ENCODE measurements at regions not wholly inside any gene's neighbourhood (a gene's known extent, or its start where the extent isn't known, plus 50 kb on each side); places are given as distances from the start of the nearest gene placed in this dataset.
"Not testable (repeated sequence)": the region's sequence is repeated elsewhere in the genome, so short reads cannot be mapped to it uniquely, and the experiment has no call there.

DNA sequence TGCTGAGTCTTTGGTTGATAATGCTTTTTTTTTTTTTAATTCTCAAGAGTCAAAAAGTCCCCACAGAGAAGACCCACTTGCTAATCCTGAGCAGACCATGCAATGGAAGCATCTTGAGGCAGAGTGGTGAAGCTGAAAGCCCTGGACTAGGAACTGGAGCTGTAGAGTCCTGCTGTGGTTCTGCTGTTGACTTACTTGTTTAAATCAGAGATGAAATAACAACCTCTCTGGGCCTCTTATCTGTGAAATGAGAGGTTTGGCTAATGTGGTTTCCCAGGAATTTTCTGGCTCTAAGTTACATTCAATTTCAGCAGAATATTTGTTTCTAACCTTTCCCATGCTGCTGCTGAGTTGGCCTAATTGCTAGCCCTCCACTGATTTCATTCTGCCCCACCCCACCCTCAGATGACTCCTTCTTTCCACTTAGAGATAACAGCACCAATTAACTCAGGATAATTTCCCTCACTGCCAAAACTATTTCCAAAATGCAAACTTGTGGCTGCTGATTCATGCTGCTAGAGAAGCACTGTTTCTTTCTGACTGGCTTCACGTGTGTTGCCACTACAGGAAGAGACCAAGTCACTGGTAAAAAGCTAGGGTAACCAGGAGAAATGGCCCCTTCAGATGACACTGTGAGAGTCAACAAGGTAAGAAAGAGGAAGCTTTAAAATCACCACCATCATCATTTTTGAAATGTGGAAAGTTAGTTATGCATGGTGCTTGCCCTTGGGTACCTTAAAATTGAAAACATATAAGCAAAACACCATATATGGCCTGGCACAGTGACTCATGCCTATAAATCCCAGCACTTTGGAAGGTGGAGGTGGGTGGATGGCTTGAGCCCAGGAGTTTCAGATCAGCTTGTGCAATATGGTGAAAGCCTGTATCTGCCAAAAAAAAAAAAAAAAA lies 326.4 kb downstream of the DCHS2 start:
- H3K36me3 ChIP-seq (ENCODE audit: low read depth, missing control alignments) = no peaks in the 10 kb centered on the region
- no peaks in the 10 kb centered on the region for H3K27me3 ChIP-seq
- DNase-seq = peak; percentile 19
- no peak for TF ChIP-seq CTCF (IDR thresholded peaks at IDR 0.05)
- no peak for TF ChIP-seq POLR2A (IDR thresholded peaks at IDR 0.05)
- peaks cover 4% of the 10 kb centered on the region for H3K4me1 ChIP-seq
- H3K27ac ChIP-seq = no peak overlapping the region
- H3K4me3 ChIP-seq = no peak overlapping the region
- H3K9me3 ChIP-seq = no peaks in the 10 kb centered on the region
- intact Hi-C loops (cut with DNase I; ENCODE audit: low total_unique reads) = no loop called here
- WGBS, 2 donors = 43 to 58% methylated on average over 1 of the region's 1 CpG

DNA sequence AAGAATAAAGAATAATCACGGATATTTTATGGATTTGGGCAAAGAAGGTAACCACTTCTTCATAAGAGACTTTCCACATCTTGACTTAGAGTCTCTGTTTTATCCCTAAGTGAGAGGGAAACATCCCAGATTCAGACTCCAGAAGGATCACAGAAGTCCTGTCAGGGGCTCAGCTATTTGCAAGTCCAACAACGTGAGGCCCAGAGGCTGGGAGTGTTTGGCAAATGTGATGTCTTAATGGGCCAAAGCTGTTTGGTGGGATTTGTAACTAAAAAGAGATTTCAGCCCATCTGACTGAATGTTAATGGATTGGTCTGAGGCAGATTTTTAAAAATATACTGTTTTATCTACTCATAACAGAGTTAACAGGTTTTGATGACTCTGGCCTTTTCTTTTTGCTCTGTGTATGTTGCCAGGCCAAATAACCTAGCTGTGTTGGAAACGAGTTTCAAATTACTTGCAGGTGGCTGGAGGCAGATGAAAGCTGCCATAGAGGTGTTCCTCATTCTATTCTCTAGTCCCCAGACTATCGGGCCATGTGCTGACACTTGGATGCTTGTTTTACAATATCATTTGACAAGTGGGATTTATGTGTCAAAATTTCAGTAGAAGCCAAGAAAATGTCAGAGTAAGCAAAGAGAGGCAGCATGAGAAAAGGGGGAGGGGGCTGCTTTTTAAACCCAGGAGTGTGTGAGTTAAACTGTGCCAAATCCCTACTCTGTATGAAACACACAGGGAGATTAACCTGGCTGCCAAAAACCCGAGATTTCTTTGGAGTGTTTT lies 330.9 kb downstream of the DCHS2 start:
- Histone ChIP-seq H3K27me3 (no peaks in the 10 kb centered on the region), H3K9me3 (no peaks in the 10 kb centered on the region), H3K27ac (no peak overlapping the region), H3K36me3 (ENCODE audit: low read depth, missing control alignments) (no peaks in the 10 kb centered on the region), H3K4me3 (no peak overlapping the region), H3K4me1 (peaks cover 4% of the 10 kb centered on the region)
- intact Hi-C loops (cut with DNase I; ENCODE audit: low total_unique reads) = no loop called here
- no peak for DNase-seq
- TF ChIP-seq CTCF (IDR thresholded peaks at IDR 0.05) (no peak), POLR2A (IDR thresholded peaks at IDR 0.05) (no peak)
- WGBS, 2 donors = 44 to 46% methylated on average over 5 of the region's 5 CpGs

DNA sequence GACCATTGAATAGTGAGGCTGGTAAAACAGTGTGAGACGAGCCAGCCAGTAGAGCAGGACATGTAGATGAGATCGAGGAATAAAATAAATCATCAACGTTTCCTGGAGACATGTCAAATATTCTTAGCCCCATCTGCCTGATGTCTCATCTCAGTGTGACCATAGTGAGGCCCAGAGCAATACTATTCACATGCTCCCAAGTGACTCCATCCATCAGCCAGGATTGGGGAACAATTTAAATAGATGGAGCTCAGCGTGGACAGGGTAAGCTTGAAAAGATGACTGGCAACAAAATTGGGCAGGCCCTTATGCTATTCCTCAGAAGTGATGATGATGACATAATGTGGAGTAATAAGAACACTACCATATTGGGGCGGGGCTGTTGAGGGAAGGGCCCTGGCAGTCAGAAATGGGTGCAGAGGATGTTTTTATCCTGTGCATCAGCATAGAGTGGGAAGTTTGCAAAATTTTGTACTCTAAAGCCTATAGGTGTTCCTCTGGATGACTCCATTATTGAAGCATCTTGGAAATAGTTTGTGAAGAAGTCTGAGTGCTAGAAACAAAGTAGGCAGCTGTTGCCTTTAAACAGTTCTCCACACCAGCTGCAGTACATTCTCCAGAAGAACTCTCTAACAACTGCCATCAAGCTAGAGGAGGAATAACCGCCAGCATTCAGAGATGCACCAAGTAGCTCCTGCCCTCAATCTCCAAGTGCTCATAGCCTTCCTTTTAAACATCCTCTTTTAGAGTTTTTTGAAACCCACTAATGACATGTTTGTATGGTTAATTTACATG lies 333.0 kb downstream of the DCHS2 start:
- Histone ChIP-seq H3K4me3 (no peak overlapping the region), H3K36me3 (ENCODE audit: low read depth, missing control alignments) (no peaks in the 10 kb centered on the region), H3K27me3 (no peaks in the 10 kb centered on the region), H3K4me1 (peaks cover 4% of the 10 kb centered on the region), H3K9me3 (no peaks in the 10 kb centered on the region), H3K27ac (no peak overlapping the region)
- no peak for DNase-seq
- WGBS, 2 donors = 74 to 75% methylated on average over 6 of the region's 6 CpGs
- TF ChIP-seq CTCF (IDR thresholded peaks at IDR 0.05) = no peak
- no peak for TF ChIP-seq POLR2A (IDR thresholded peaks at IDR 0.05)
- intact Hi-C loops (cut with DNase I; ENCODE audit: low total_unique reads) = no loop called here

GRCh38 chr4:154152546-154152945 lies 339.1 kb downstream of the DCHS2 start:
- TF ChIP-seq POLR2A (IDR thresholded peaks at IDR 0.05) (no peak), CTCF (IDR thresholded peaks at IDR 0.05) (no peak)
- Histone ChIP-seq H3K4me3 (no peak overlapping the region), H3K9me3 (no peaks in the 10 kb centered on the region), H3K27me3 (no peaks in the 10 kb centered on the region), H3K4me1 (no peaks in the 10 kb centered on the region), H3K27ac (no peak overlapping the region), H3K36me3 (ENCODE audit: low read depth, missing control alignments) (no peaks in the 10 kb centered on the region)
- no peak for DNase-seq
- intact Hi-C loops (cut with DNase I; ENCODE audit: low total_unique reads) = no loop called here
- WGBS, 2 donors = 64 to 76% methylated on average over 13 of the region's 13 CpGs

DNA sequence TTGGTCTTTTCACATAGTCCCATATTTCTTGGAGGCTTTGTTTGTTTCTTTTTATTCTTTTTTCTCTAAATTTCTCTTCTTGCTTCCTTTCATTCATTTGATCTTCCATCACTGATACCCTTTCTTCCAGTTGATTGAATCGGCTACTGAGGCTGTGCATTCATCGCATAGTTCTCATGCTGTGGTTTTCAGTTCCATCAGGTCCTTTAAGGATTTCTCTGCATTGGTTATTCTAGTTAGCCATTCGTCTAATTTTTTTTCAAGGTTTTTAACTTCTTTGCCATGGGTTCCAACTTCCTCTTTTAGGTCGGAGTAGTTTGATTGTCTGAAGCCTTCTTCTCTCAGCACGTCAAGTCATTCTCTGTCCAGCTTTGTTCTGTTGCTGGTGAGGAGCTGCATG lies 342.4 kb downstream of the DCHS2 start:
- H3K4me1 ChIP-seq; H3K27me3 ChIP-seq; H3K36me3 ChIP-seq (ENCODE audit: low read depth, missing control alignments); intact Hi-C loops (cut with DNase I; ENCODE audit: low total_unique reads); DNase-seq; H3K4me3 ChIP-seq; H3K9me3 ChIP-seq; H3K27ac ChIP-seq: not testable (repeated sequence)
- 79 to 86% methylated on average over 5 of the region's 5 CpGs for WGBS, 2 donors

Measured in testis (tissue), 2 donors.